H1 (cell line): ENCODE measurements at regions not wholly inside any gene's neighbourhood (a gene's known extent, or its start where the extent isn't known, plus 50 kb on each side); places are given as distances from the start of the nearest gene placed in this dataset.

Source experiments
- CTCF ChIA-PET: fragments of 300-600 bp; sonication (Branson Sonifier 250); formaldehyde crosslinking; loops from one replicate; lab custom pipeline; 2021; ENCODE audit not compliant: partially characterized antibody; lab: Charles Lee
- POLR2A ChIA-PET: fragments of 300-600 bp; sonication (Branson Sonifier 250); formaldehyde crosslinking; loops from one replicate; lab custom pipeline; 2021; ENCODE audit warnings: inconsistent platforms; ENCODE audit not compliant: partially characterized antibody; lab: Charles Lee
- DNase-seq, 2 experiments: peaks; one replicate each; pipeline versions ENCODE4 v3.0.0 to v3.0.0-alpha.2; 2010 to 2022; ENCODE audit warnings: low spot score in 2 of 2, low read depth in 1 of 2, mixed read lengths in 1 of 2
- FAIRE-seq: peaks from 2 replicates; lab custom pipeline; 2011; peaks lifted over from hg19 to GRCh38; lab: Jason Lieb, UNC
- H2AFZ ChIP-seq: 2 replicates; pipeline ENCODE4 v1.8.1; 2012; ENCODE audit warnings: low read length, inconsistent platforms
- H2AK5ac ChIP-seq: 2 replicates; pipeline ENCODE4 v1.6.1; 2013; ENCODE audit warnings: low read depth, low read length
- H2BK120ac ChIP-seq: replicated peaks from 2 replicates; pipeline ENCODE3; 2013; ENCODE audit warnings: low read depth, low read length, inconsistent platforms
- H2BK12ac ChIP-seq: 2 replicates; pipeline ENCODE4 v1.6.1; 2013; ENCODE audit warnings: low read depth, low read length
- H2BK15ac ChIP-seq: 2 replicates; pipeline ENCODE4 v1.6.1; 2013; ENCODE audit warnings: low read length
- H2BK20ac ChIP-seq: 2 replicates; pipeline ENCODE4 v1.6.1; 2013; ENCODE audit warnings: low read length
- H2BK5ac ChIP-seq: 2 replicates; pipeline ENCODE4 v1.6.1; 2013; ENCODE audit warnings: low read depth, low read length
- H3K14ac ChIP-seq: 2 replicates; pipeline ENCODE4 v1.6.1; 2013; ENCODE audit warnings: inconsistent platforms; ENCODE audit not compliant: insufficient read length
- H3K18ac ChIP-seq: 2 replicates; pipeline ENCODE4 v1.6.1; 2013; ENCODE audit warnings: low read length; ENCODE audit errors: extremely low read depth
- H3K23ac ChIP-seq: 2 replicates; pipeline ENCODE4 v1.6.1; 2013; ENCODE audit warnings: inconsistent platforms; ENCODE audit not compliant: insufficient read length
- H3K23me2 ChIP-seq: 2 replicates; pipeline ENCODE4 v1.6.1; 2013; ENCODE audit warnings: low read depth, low read length
- H3K27ac ChIP-seq: 2 replicates; pipeline ENCODE4 v1.6.1; 2011; ENCODE audit warnings: low read depth, low read length, inconsistent platforms
- H3K27me3 ChIP-seq, 4 experiments: replicated peaks in 1 of 4; 1 replicate in 1 of 4; 2 replicates in 3 of 4; pipeline versions ENCODE4 v1.6.1 to v1.8.1; 2011 to 2013; ENCODE audit warnings: low read length in 3 of 4, mild to moderate bottlenecking in 3 of 4, inconsistent platforms in 2 of 4, mixed read lengths in 2 of 4, moderate library complexity in 1 of 4; ENCODE audit not compliant: control insufficient read depth in 3 of 4, insufficient read depth in 3 of 4; ENCODE audit errors: extremely low read depth in 1 of 4
- H3K36me3 ChIP-seq, 4 experiments: 2 replicates each; pipeline versions ENCODE4 v1.6.1 to v1.8.1; 2011 to 2013; ENCODE audit warnings: mild to moderate bottlenecking in 4 of 4, low read length in 3 of 4, moderate library complexity in 2 of 4, control low read depth in 1 of 4, inconsistent platforms in 1 of 4; ENCODE audit not compliant: insufficient read depth in 4 of 4, control insufficient read depth in 2 of 4
- H3K4ac ChIP-seq: replicated peaks from 2 replicates; pipeline ENCODE3; 2013; ENCODE audit warnings: low read length, low read depth, mixed read lengths, inconsistent platforms; ENCODE audit not compliant: insufficient read length
- H3K4me1 ChIP-seq, 4 experiments: replicated peaks in 1 of 4; 1 replicate in 1 of 4; 2 replicates in 3 of 4; pipeline versions ENCODE4 v1.6.1 to v1.8.1; 2011 to 2013; ENCODE audit warnings: low read length in 3 of 4, inconsistent platforms in 2 of 4, mixed read lengths in 1 of 4; ENCODE audit not compliant: insufficient read depth in 4 of 4, control insufficient read depth in 3 of 4
- H3K4me2 ChIP-seq, 2 experiments: 2 replicates each; pipeline versions ENCODE4 v1.6.1 to v1.8.1; 2011 to 2013; ENCODE audit warnings: low read depth in 2 of 2, low read length in 2 of 2, control low read depth in 1 of 2, inconsistent platforms in 1 of 2, mild to moderate bottlenecking in 1 of 2; ENCODE audit not compliant: insufficient read depth in 1 of 2
- H3K4me3 ChIP-seq, 4 experiments: fragments of 200-600, 300-600 bp in 1 of 4; sonication (generic), shearing (Covaris generic), sonication (Bioruptor Twin) in 1 of 4; 2 replicates each; pipeline versions ENCODE4 v1.5.1 to v1.8.1; 2011 to 2016; ENCODE audit warnings: low read length in 4 of 4, low read depth in 3 of 4, control low read depth in 2 of 4, inconsistent platforms in 2 of 4, mild to moderate bottlenecking in 2 of 4, mixed read lengths in 1 of 4, moderate library complexity in 1 of 4; ENCODE audit not compliant: insufficient read depth in 2 of 4; ENCODE audit errors: extremely low read depth in 1 of 4
- H3K56ac ChIP-seq: replicated peaks from 2 replicates; pipeline ENCODE3; 2013; ENCODE audit warnings: low read depth, mild to moderate bottlenecking, mixed read lengths, low read length, inconsistent platforms; ENCODE audit not compliant: insufficient read length
- H3K79me1 ChIP-seq: 2 replicates; pipeline ENCODE4 v1.6.1; 2013; ENCODE audit warnings: low read depth, low read length, control low read depth
- H3K79me2 ChIP-seq, 2 experiments: 2 replicates each; pipeline versions ENCODE4 v1.6.1 to v1.8.1; 2012 to 2013; ENCODE audit warnings: low read length in 2 of 2, mild to moderate bottlenecking in 2 of 2, inconsistent platforms in 1 of 2; ENCODE audit not compliant: insufficient read depth in 2 of 2, control insufficient read depth in 1 of 2
- H3K9ac ChIP-seq, 4 experiments: replicated peaks in 1 of 4; 1 replicate in 1 of 4; 2 replicates in 3 of 4; pipeline versions ENCODE4 v1.6.1 to v1.8.1; 2011 to 2013; ENCODE audit warnings: low read depth in 3 of 4, low read length in 3 of 4, control low read depth in 2 of 4, mild to moderate bottlenecking in 2 of 4, moderate library complexity in 2 of 4, inconsistent platforms in 1 of 4; ENCODE audit errors: extremely low read depth in 1 of 4
- H3K9me3 ChIP-seq, 2 experiments: 2 replicates each; pipeline versions ENCODE4 v1.6.1 to v1.8.1; 2012 to 2013; ENCODE audit warnings: mild to moderate bottlenecking in 2 of 2, moderate library complexity in 2 of 2, control low read depth in 1 of 2, inconsistent platforms in 1 of 2, low read depth in 1 of 2, low read length in 1 of 2, mixed read lengths in 1 of 2; ENCODE audit not compliant: insufficient read depth in 2 of 2
- H4K20me1 ChIP-seq, 2 experiments: replicated peaks in 1 of 2; 2 replicates each; pipeline versions ENCODE3 to v1.8.1; 2011 to 2013; ENCODE audit warnings: inconsistent platforms in 2 of 2, low read length in 2 of 2, mild to moderate bottlenecking in 1 of 2; ENCODE audit not compliant: insufficient read depth in 2 of 2, control insufficient read depth in 1 of 2
- H4K5ac ChIP-seq: 2 replicates; pipeline ENCODE4 v1.6.1; 2013; ENCODE audit warnings: low read length, low read depth, mixed read lengths, inconsistent platforms; ENCODE audit not compliant: insufficient read length
- H4K8ac ChIP-seq: 2 replicates; pipeline ENCODE4 v1.8.0; 2013; ENCODE audit warnings: mild to moderate bottlenecking, moderate library complexity, low read length, inconsistent platforms; ENCODE audit not compliant: insufficient read depth; ENCODE audit errors: extremely low read depth
- H4K91ac ChIP-seq: replicated peaks from 2 replicates; pipeline ENCODE3; 2013; ENCODE audit warnings: low read length, mixed read lengths, inconsistent platforms; ENCODE audit not compliant: insufficient read length
- ASH2L ChIP-seq: fragments of 200-600, 300-600 bp; sonication (generic); IDR thresholded peaks from one replicate; pipeline ENCODE4 v1.7.1; 2017; ENCODE audit warnings: low read length
- ATF3 ChIP-seq: IDR thresholded peaks from 2 replicates; pipeline ENCODE4 v1.6.1; 2011; ENCODE audit warnings: low read depth, mild to moderate bottlenecking, low read length; ENCODE audit not compliant: insufficient read depth
- BACH1 ChIP-seq: IDR thresholded peaks from 2 replicates; pipeline ENCODE4 v1.6.1; 2012; ENCODE audit warnings: low read length, improper control_type of control experiment
- CEBPB ChIP-seq: IDR thresholded peaks from 2 replicates; pipeline ENCODE4 v1.6.1; 2012; ENCODE audit warnings: low read depth, low read length
- EP300 ChIP-seq, 2 experiments: IDR thresholded peaks; 1 replicate in 1 of 2; 2 replicates in 1 of 2; pipeline ENCODE4 v1.6.1; 2011 to 2012; ENCODE audit warnings: low read depth in 2 of 2, low read length in 2 of 2, mild to moderate bottlenecking in 2 of 2, borderline replicate concordance in 1 of 2, inconsistent platforms in 1 of 2, moderate library complexity in 1 of 2
- GTF2F1 ChIP-seq: IDR thresholded peaks from 2 replicates; pipeline ENCODE4 v1.6.1; 2012; ENCODE audit warnings: low read depth, low read length, improper control_type of control experiment, borderline replicate concordance
- KDM4A ChIP-seq: IDR thresholded peaks from one replicate; pipeline ENCODE4 v1.7.1; 2012; ENCODE audit warnings: low read depth, mild to moderate bottlenecking, moderate library complexity, low read length, inconsistent platforms; ENCODE audit not compliant: severe bottlenecking
- POLR2AphosphoS5 ChIP-seq: IDR thresholded peaks from 2 replicates; pipeline ENCODE4 v1.6.1; 2011; ENCODE audit warnings: low read depth, low read length
- POU5F1 ChIP-seq: IDR thresholded peaks from 2 replicates; pipeline ENCODE4 v1.6.1; 2011; ENCODE audit warnings: low read depth, mild to moderate bottlenecking, low read length, moderate library complexity
- SP4 ChIP-seq: IDR thresholded peaks from 2 replicates; pipeline ENCODE4 v1.6.1; 2012; ENCODE audit warnings: low read length, inconsistent platforms
- TCF12 ChIP-seq: IDR thresholded peaks from 2 replicates; pipeline ENCODE4 v1.6.1; 2011; ENCODE audit warnings: low read depth, mild to moderate bottlenecking, low read length
- USF2 ChIP-seq: IDR thresholded peaks from 2 replicates; pipeline ENCODE4 v1.6.1; 2011; ENCODE audit warnings: low read length, improper control_type of control experiment
- YY1 ChIP-seq: IDR thresholded peaks from 2 replicates; pipeline ENCODE4 v1.6.1; 2011; ENCODE audit warnings: low read depth, mild to moderate bottlenecking, low read length
- WGBS, 2 experiments: shearing (Covaris generic) in 1 of 2; methylation state at CpG; one replicate each; pipeline versions ENCODE4 v1.1.6 to v1.1.7; 2013 to 2015; ENCODE audit warnings: low lambda C conversion rate in 2 of 2, mixed read lengths in 2 of 2, inconsistent platforms in 1 of 2, low coverage in 1 of 2, missing lambda C conversion rate in 1 of 2; ENCODE audit not compliant: insufficient replicate concordance in 2 of 2, insufficient coverage in 1 of 2, insufficient read length in 1 of 2; ENCODE audit errors: extremely low coverage in 1 of 2, missing lambda C conversion rate in 1 of 2; 5-methylcytosine and 5-hydroxymethylcytosine counted together

GRCh38 chr11:96905143-96905542 is 515.3 kb downstream of the JRKL start:
- Histone ChIP-seq H2BK20ac (no peak overlapping the region), H3K23me2 (no peaks in the 10 kb centered on the region), H2AK5ac (no peak overlapping the region), H3K4me2 (no peak overlapping the region), H3K4me1 (no peaks in the 10 kb centered on the region; a peak in 1 of 7 replicates), H3K79me2 (no peaks in the 10 kb centered on the region), H3K18ac (no peak overlapping the region), H4K20me1 (no peaks in the 10 kb centered on the region), H3K36me3 (no peaks in the 10 kb centered on the region; a peak in 1 of 8 replicates), H2BK15ac (no peak overlapping the region), H4K5ac (no peak overlapping the region), H3K27ac (no peak overlapping the region), H3K23ac (no peak overlapping the region), H3K4ac (no peak overlapping the region), H4K8ac (no peak overlapping the region), H3K56ac (no peak overlapping the region), H3K9me3 (no peaks in the 10 kb centered on the region), H3K9ac (no peak overlapping the region), H3K14ac (no peak overlapping the region), H2BK12ac (no peak overlapping the region), H3K27me3 (no peaks in the 10 kb centered on the region), H2BK120ac (no peak overlapping the region), H4K91ac (no peak overlapping the region), H2BK5ac (no peak overlapping the region), H2AFZ (no peak overlapping the region), H3K79me1 (no peaks in the 10 kb centered on the region), H3K4me3 (no peak overlapping the region)
- WGBS, 2 experiments: 91% methylated on average over 2 of the region's 2 CpGs; no CpG with 5 or more reads in 1 of the 2 experiments
- CTCF ChIA-PET: interaction anchor here (1.4 to 1.6 kb wide), 2 partner anchors 27 to 236 kb away, joined by 3 to 5 read pairs; no protein-coding TSS in a partner anchor
- DNase-seq (no peak), FAIRE-seq (no peak)
- POLR2A ChIA-PET: no interaction called here
- TF ChIP-seq EP300 (IDR thresholded peaks at IDR 0.05; ENCODE audit: borderline replicate concordance in 1 of 2, low read depth in 2 of 2, low read length in 2 of 2) (no peak), ATF3 (no peak), POLR2AphosphoS5 (no peak), SP4 (no peak), GTF2F1 (no peak), USF2 (no peak), BACH1 (no peak), KDM4A (no peak), CEBPB (no peak), TCF12 (no peak), ASH2L (no peak), POU5F1 (no peak), YY1 (no peak)
